ENCODE measurements at regions not wholly inside any gene's neighbourhood (a gene's known extent, or its start where the extent isn't known, plus 50 kb on each side); places are given as distances from the start of the nearest gene placed in this dataset.

- Histone ChIP-seq H3K4me3 (ENCODE audit: low read depth in 1 of 3, low read length in 3 of 3) (no peak overlapping the region), H3K27ac (ENCODE audit: low read depth in 1 of 2, low read length in 2 of 2) (no peak overlapping the region), H3K36me3 (ENCODE audit: control insufficient read depth in 4 of 4, insufficient read depth in 3 of 4, low read depth in 1 of 4, low read length in 3 of 4) (no peaks in the 10 kb centered on the region), H3K4me1 (ENCODE audit: control insufficient read depth in 4 of 4, insufficient read depth in 4 of 4, low read length in 3 of 4) (no peaks in the 10 kb centered on the region), H3K27me3 (ENCODE audit: control insufficient read depth in 4 of 4, insufficient read depth in 4 of 4, low read length in 3 of 4) (no peaks in the 10 kb centered on the region), H3K9ac (ENCODE audit: low read depth in 1 of 2, low read length in 2 of 2) (no peak overlapping the region), H3K9me3 (ENCODE audit: control insufficient read depth in 4 of 4, low read length in 3 of 4) (no peaks in the 10 kb centered on the region)
- TF ChIP-seq HNF4A (conservative IDR thresholded peaks at IDR 0.05): no peak
- no peak for TF ChIP-seq TAF1 (conservative IDR thresholded peaks at IDR 0.05)
- no peak for TF ChIP-seq NR2F2 (IDR thresholded peaks at IDR 0.05)
- no peak for TF ChIP-seq FOXA1 (IDR thresholded peaks at IDR 0.05)
- no peak for TF ChIP-seq GABPA (IDR thresholded peaks at IDR 0.05 in 1 of 2, conservative IDR thresholded peaks at IDR 0.05 in 1 of 2)
- TF ChIP-seq ATF3 (IDR thresholded peaks at IDR 0.05): no peak
- TF ChIP-seq JUND (IDR thresholded peaks at IDR 0.05): no peak
- TF ChIP-seq SP1 (IDR thresholded peaks at IDR 0.05): no peak
- no peak for TF ChIP-seq FOXA2 (IDR thresholded peaks at IDR 0.05)
- no peak for TF ChIP-seq REST (IDR thresholded peaks at IDR 0.05)
- TF ChIP-seq ZBTB33 (IDR thresholded peaks at IDR 0.05): no peak
- TF ChIP-seq CTCF (IDR thresholded peaks at IDR 0.05; ENCODE audit: low read depth, low read length, missing input control): no peak
- TF ChIP-seq EGR1 (IDR thresholded peaks at IDR 0.05; ENCODE audit: low read depth in 2 of 2): no peak
- no peak for TF ChIP-seq RAD21 (IDR thresholded peaks at IDR 0.05)
- no peak for TF ChIP-seq YY1 (IDR thresholded peaks at IDR 0.05)
- TF ChIP-seq HNF4G (IDR thresholded peaks at IDR 0.05): no peak
- no peak for TF ChIP-seq MAX (IDR thresholded peaks at IDR 0.05)
- no peak for TF ChIP-seq RXRA (IDR thresholded peaks at IDR 0.05)
- DNase-seq (ENCODE audit: low spot score): no peak
- WGBS: 39% methylated on average over 2 of the region's 2 CpGs
Measured at GRCh38 chr3:26535151-26535550, 87.4 kb upstream of the LRRC3B start.

All from liver (tissue), 8 donors.